ENCODE measurements at regions not wholly inside any gene's neighbourhood (a gene's known extent, or its start where the extent isn't known, plus 50 kb on each side); places are given as distances from the start of the nearest gene placed in this dataset.

DNA sequence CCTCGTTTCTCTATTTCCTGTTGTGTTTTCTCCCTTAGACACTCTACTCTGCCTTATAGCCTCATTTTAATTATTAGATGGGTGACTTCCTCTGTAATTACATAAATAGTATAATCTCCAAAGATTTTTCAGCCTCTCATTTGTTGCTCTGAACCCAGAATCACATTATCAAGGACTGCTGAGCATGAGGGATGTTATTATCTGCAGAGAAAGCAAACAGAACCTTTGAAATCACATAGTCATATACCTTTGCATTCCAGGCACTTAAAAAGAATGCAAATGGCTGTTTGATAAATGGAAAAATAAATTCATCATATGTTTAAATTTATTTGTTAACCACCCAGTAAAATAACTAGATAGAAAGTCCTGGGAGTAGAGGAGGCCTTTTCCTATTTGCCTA lies 305.1 kb upstream of the PPP1R2C start:
- TF ChIP-seq, protein P1, sequence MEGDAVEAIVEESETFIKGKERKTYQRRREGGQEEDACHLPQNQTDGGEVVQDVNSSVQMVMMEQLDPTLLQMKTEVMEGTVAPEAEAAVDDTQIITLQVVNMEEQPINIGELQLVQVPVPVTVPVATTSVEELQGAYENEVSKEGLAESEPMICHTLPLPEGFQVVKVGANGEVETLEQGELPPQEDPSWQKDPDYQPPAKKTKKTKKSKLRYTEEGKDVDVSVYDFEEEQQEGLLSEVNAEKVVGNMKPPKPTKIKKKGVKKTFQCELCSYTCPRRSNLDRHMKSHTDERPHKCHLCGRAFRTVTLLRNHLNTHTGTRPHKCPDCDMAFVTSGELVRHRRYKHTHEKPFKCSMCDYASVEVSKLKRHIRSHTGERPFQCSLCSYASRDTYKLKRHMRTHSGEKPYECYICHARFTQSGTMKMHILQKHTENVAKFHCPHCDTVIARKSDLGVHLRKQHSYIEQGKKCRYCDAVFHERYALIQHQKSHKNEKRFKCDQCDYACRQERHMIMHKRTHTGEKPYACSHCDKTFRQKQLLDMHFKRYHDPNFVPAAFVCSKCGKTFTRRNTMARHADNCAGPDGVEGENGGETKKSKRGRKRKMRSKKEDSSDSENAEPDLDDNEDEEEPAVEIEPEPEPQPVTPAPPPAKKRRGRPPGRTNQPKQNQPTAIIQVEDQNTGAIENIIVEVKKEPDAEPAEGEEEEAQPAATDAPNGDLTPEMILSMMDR (conservative IDR thresholded peaks at IDR 0.05; ENCODE audit: low read length) = no peak
- no peak for TF ChIP-seq EZH2phosphoT487 (IDR thresholded peaks at IDR 0.05; ENCODE audit: borderline replicate concordance, low read depth, low read length)
